ENCODE measurements at regions not wholly inside any gene's neighbourhood (a gene's known extent, or its start where the extent isn't known, plus 50 kb on each side); places are given as distances from the start of the nearest gene placed in this dataset.
"Not testable (repeated sequence)": the region's sequence is repeated elsewhere in the genome, so short reads cannot be mapped to it uniquely, and the experiment has no call there.

DNA sequence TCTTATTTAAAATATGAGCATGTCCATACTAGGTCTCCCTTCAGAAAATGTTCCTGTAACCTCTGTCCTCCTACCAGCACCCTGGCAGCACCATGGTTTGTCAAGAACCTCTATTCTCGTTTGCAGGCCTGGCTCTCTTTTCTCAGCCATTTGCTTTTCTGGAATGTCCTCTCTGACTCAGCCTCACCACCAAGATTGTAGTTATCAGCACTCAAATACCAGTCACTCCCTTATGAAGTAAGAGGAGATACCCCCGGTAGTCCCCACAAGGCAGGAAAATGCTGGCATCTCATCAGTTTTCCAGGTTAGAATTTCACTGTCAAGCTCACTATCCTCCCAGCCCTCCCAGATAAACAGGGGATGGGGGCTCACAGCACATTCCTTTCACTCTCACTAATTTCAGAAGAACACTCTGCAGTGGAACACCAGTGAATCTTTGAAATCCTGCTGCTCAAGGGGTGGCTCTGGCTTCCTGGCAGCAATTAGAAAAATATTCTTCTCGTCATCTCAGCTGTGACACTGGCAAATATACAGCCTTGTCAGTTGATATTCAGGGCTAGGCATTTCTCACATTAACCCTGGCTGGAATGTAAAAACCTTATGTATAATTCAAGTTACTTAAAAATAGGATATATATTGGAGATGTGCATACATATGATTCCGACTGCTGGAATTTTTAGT lies 129.2 kb downstream of the TBX18 start:
- no peak for DNase-seq

DNA sequence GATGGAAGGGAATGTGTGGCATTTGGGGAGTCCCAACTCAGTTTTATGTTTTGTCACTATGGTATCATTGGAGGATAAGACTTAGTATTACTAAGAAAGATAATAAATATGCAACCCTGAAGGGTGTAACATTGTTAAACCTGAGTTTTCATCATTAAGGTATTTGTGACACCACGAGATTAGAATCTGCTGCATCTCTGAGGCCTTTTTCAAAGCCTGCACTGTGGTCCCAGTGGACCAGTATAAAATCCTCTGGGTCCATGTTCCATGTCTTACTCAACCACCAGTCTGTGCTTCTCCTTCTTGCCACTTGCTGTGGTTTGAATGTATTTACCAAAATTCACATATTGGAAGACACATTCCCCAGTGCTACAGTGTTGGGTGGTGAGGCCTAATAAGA lies 130.6 kb downstream of the TBX18 start:
- no peak for DNase-seq

DNA sequence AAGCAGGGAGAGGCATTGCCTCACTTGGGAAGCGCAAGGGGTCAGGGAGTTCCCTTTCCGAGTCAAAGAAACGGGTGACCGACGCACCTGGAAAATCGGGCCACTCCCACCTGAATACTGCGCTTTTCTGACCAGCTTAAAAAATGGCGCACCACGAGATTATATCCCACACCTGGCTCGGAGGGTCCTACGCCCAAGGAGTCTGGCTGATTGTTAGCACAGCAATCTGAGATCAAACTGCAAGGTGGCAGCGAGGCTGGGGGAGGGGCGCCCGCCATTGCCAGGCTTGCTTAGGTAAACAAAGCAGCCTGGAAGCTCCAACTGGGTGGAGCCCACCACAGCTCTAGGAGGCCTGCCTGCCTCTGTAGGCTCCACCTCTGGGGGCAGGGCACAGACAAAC lies 137.9 kb downstream of the TBX18 start:
- DNase-seq: not testable (repeated sequence)

DNA sequence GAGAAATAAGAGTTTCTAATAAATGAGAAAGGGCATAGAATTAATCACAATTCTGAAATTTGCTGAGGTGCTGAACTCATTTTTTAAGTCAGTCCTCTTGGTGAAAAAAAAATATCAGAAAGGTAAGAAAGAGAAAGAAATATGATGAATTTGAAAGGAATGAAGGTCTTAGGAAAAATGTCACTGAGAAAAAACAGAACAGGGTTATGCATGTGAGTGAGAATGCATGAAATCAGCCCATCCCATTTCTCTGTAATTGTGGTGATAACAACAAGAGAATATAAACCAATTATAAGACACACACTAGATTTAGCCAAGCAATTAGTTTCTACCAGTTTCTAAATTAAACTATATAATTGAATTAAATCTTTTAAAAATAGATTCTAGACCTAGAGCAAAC lies 138.9 kb downstream of the TBX18 start:
- DNase-seq: no peak

DNA sequence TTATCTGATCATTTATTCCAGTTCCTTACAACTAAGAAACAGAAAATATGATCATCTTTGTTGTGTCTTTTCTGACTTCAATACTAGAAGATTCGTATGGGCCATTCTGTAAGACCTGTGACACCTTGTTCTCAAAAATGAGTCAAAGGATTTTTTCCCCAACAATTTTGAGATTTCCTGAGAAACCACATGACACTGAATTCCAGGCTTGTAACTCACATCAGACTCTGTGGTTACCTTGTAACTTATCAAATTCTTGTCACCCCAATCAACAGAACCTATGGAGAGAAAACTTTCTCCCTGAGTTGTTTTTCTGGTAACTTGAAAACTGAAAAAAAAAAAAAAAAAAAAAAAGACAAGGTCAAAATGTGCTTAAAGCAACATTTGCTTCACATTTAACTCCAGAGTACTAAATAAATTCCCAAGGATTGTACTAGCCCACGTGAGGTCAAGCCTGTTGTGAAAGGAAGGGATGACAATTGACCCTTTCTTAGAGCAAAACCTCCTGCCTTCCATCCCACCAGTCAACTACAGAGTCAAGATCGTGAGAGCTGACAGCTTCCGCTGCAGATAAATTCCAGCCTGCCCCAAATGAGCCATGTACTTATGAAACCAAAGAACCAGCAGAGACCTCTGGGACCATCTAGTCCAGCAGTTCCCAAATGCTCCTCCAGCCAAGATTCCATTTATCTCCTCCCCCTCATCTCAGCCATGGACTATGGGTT lies 140.3 kb downstream of the TBX18 start:
- DNase-seq: peak; percentile 2

- no peak for DNase-seq
Observed at GRCh38 chr6:84618836-84619235, 145.6 kb downstream of the TBX18 start.

GRCh38 chr6:84618046-84618752 lies 146.2 kb downstream of the TBX18 start:
- no peak for DNase-seq

DNA sequence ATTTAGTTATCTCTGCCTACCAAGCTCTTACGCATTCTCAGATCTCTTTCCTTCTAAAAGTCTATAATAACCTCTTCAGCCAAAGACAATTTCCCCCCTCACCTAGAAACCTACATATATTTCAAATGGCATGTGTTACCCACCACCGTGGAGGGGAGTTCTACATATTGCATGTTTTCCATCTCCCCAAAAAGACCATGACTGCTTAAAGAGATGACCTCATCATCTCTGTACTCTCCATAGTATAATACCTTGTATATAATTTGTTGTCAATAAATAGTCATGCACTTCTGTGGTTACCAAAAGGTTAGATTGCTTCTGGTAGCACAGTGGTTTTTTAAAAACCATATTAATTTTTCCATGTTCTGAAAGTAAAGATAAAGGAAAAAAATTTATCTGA lies 148.4 kb downstream of the TBX18 start:
- DNase-seq: no peak

DNA sequence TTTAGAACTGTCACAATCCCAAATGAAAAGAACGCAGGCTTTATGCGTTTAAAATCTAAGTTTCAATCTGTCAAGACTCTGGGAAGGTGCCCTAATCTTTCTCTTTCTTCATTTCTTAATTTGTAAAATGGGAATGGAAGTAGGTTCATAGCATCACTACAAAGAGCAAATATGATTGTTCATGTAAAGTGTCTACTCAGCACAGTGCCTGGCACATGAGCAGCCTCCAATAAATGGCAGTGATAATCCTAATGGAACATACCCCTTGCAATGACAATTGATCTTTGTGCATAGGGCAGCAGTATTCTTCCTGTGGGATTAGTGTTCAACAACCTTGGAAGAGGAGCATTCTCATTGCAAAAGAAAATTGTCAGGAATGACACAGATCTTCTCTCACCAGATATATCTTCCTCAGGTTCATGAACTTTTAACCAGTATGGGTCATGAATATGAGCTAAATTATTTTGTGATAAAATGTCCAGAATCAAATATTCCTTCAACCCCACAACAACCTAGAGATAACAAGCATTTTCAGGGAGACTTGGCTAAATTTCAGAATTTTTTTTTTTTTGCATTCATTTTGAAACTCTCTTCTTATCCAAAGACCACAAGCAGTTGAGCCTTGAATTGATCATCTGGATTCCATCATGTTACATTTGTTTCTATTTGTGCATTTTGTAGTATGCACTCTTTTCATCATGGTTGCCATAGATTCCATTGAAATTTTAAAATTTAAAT lies 149.1 kb downstream of the TBX18 start:
- no peak for DNase-seq

DNA sequence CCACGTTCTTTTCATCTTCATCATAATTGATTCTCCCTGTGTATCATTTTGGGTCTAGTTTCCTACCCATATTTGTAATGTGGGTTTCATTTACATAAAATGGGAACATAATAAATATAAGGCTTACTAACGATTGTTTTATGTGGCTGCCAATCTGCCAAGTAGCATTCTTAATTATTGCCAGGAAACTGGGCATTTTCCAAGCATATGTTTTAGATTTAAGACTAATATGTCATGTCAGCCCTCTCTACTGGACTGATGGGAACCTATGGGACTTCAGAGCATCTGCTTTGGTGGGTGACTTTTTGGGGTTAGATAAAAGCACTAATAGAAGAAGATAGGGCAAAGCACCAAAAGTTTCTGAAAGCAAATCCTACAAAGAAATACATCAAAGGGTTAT lies 157.5 kb downstream of the TBX18 start:
- DNase-seq: peak; percentile 7

DNA sequence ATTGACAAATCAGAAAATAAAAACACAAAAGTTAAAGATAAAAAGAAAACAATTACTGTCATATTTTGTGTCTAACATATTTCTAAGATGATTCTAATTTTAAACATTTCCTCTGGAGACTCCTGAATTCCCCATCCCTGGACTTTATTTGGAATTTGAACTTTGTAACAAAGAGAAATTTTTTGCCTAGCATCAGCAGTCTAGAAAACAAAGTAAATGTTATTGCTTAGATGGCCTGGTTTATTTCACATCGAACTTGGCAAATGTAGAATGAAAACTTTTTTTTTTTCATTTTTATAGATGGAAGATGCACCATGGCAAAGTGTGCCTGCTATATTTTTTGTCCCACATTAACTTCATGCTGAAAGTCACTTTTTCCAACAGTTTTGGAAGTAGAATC lies 159.1 kb downstream of the TBX18 start:
- no peak for DNase-seq

DNA sequence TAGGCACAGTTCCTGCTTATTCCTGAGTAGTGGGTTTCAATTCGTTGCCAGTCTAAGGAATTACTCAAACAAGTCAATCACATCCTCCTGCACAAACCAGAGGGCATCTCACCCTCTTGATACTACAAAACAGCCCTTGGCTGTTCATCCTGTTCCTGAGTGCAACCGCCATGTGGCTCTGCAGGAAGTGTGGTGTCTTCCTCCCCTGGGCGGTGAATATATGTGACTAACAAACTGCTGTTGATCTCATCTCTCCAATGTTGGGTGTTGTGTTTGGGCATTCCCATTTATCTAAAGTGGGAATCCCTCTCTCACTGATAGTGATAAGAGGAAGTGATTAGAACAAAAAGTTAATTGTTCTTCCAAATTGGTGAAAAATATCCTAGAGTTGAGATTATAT lies 163.0 kb downstream of the TBX18 start:
- DNase-seq: no peak

DNA sequence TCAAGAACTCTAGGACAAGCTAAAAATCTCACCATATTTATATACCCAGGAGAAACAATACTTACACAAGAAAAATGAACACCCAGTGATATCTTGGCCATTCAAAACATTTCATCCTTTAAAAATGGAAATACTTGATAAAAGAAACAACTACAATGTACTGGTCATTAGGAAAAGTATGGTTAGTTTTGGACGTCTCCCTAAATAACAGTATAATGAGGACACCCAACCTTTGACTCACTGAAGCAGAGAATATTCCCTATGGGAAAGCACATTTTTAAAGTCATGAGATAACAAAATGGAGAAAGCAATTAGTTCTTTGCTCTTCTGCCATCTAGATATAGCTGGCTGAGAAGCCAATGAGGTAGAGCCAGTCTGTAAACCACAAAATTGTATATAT lies 164.4 kb downstream of the TBX18 start:
- no peak for DNase-seq

DNA sequence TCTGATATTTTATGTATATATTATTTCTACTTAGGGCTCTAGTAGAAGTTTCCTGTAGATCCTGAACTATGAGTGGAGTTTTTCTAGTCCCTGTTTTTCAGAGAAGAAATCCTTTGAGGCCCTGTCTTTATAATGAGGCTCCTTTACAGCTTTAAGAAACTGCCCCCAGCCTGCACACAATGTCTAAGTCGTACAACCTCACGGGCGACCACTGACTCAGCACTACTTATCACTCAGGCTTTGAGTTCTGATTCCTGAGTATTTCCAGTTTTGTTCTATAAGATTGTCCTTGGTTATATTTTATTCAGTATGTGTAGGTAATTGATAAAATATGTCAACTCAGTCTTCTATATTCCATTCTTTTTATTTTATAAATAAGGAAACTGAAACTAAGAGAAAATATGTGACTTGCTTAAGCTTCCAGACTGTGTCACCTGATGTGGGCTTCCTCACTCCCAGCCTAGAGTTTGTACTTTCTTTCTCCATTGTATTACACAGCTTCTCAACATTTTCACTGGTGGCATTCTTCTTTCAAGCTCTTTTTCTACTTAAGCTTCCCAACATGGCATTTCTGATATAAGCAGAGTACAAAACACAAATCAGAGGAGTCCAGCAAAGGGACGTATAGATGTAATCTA lies 167.0 kb downstream of the TBX18 start:
- DNase-seq: no peak

DNA sequence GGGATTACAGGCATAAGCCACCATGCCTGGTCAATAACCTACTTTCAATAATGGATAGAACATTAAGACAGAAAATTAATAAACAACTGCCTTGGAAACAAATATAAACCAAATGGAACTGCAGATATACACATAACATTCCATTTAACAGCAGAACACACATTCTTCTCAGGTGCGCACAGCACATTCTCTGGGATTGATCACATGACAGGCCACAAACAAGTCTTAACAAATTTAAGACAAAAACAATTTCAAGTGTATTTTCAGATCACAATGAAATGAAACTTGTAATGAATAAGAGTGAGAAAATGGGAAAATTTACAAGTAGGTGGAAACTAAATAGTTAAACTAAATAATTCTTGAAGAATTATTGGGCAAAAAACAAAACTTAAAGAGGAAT lies 167.9 kb downstream of the TBX18 start:
- no peak for DNase-seq

DNA sequence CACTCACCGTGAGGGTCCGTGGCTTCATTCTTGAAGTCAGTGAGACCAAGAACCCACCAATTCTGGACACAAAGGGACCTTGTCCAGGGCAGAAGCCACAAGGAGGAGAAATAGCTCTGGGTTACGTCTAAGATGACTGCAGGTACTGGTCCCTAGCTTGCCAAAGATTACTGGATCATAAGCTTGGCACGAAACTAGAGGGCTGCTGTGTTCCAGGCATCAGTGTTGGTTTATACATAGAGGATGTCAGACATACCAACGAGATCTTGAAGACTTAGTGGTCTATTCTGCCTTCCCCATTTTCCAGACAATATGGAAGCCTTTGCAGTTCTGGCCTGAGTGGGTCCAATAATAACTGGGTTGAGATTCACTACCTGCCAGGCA lies 175.7 kb downstream of the TBX18 start:
- no peak for DNase-seq

- DNase-seq: not testable (repeated sequence)
Observed at GRCh38 chr6:84587994-84588696, 176.3 kb downstream of the TBX18 start.

DNA sequence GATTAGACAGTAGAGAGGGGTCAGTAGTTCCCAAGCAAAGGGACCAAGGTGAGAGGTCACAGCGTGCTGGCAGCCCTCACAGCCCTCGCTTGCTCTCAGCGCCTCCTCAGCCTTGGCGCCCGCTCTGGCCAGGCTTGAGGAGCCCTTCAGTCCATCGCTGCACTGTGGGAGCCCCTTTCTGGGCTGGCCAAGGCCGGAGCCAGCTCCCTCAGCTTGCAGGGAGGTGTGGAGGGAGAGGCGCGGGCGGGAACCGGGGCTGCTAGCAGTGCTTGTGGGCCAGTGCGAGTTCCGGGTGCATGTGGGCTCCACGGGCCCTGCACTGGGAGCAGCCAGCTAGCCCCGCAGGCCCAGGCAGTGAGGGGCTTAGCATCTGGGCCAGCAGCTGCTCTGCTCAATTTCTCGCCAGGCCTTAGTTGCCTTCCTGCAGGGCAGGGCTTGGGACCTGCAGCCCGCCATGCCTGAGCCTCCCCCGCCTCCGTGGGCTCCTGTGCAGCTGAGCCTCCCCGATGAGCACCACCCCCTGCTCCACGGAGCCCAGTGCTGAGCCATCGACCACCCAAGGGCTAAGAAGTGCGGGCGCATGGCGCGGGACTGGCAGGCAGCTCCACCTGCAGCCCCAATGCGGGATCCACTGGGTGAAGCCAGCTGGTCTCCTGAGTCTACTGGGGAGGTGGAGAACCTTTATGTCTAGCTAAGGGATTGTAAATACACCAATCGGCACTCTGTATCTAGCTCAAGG lies 177.0 kb downstream of the TBX18 start:
- DNase-seq: not testable (repeated sequence)

- DNase-seq: no peak
Observed at GRCh38 chr6:84583784-84584183, 180.6 kb downstream of the TBX18 start.

- DNase-seq: no peak
Observed at GRCh38 chr6:84582997-84583396, 181.4 kb downstream of the TBX18 start.
